T47D (cell line): ENCODE measurements at regions not wholly inside any gene's neighbourhood (a gene's known extent, or its start where the extent isn't known, plus 50 kb on each side); places are given as distances from the start of the nearest gene placed in this dataset.

Source experiments
- DNase-seq, 2 experiments: peaks; one replicate each; pipeline versions ENCODE4 v3.0.0 to v3.0.0-alpha.2; 2011 to 2012; ENCODE audit warnings: low read depth in 1 of 2, low spot score in 1 of 2
- JUND ChIP-seq: IDR thresholded peaks from 2 replicates; pipeline ENCODE4 v1.6.1; 2012; ENCODE audit warnings: low read depth
- in situ Hi-C: cut with HindIII; loops from 2 replicates; pipeline ENCODE4 v1.10.0; 2016; ENCODE audit warnings: low sequenced_read_pairs, low pct_unique_long_range_greater_than_20kb

GRCh38 chr1:83115785-83116184 is 883.1 kb downstream of the TTLL7 start:
- in situ Hi-C loops: no loop called here
- no peak for TF ChIP-seq JUND

GRCh38 chr1:83114136-83114834 is 884.6 kb downstream of the TTLL7 start:
- no peak for TF ChIP-seq JUND
- no peak for DNase-seq
- in situ Hi-C loops: no loop called here

More at GRCh38 chr1:83115785-83116184, 883.1 kb downstream of the TTLL7 start:
- no peak for DNase-seq

- in situ Hi-C loops: no loop called here
- DNase-seq: no peak
- TF ChIP-seq JUND: no peak
Observed at GRCh38 chr1:83113652-83114051, 885.3 kb downstream of the TTLL7 start.

DNA sequence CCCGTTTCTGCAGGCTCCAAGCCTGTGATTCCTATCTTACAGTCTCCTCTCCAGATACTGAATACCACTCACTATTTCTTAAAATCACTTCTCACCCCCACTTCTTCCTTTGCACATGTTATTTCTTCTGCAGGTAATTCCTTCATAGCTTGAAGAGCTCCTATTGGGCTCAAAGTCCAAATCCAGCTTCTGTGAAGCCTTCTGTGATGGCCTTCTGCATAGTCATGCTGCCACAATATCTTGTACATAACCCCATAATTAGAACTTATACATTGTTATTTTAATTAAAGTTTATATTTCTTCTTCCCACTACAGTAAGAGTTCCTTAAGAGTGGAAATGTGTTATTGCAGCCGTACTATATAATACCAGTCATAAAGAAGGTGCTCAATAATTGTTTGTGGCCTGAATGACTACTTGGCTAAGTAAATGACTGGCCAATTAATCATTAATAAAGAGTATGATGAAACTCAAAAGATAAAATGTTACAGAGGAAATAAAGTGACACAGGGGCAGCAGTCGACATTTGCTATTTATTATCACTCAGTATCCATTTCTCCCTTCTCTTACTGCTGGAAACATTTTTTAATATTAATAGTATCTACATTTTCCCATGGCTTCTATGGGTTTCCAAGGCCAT is 886.6 kb downstream of the TTLL7 start:
- in situ Hi-C loops: no loop called here
- TF ChIP-seq JUND: no peak
- DNase-seq: no peak

GRCh38 chr1:83110156-83110555 is 888.8 kb downstream of the TTLL7 start:
- TF ChIP-seq JUND: no peak
- no peak for DNase-seq
- in situ Hi-C loops: no loop called here

- in situ Hi-C loops: no loop called here
- no peak for DNase-seq
- TF ChIP-seq JUND: no peak
Observed at GRCh38 chr1:83109692-83110091, 889.2 kb downstream of the TTLL7 start.

- no peak for TF ChIP-seq JUND
- no peak for DNase-seq
- in situ Hi-C loops: no loop called here
Observed at GRCh38 chr1:83104558-83104957, 894.4 kb downstream of the TTLL7 start.

- no peak for DNase-seq
- in situ Hi-C loops: no loop called here
- TF ChIP-seq JUND: no peak
Observed at GRCh38 chr1:83103341-83103740, 895.6 kb downstream of the TTLL7 start.

DNA sequence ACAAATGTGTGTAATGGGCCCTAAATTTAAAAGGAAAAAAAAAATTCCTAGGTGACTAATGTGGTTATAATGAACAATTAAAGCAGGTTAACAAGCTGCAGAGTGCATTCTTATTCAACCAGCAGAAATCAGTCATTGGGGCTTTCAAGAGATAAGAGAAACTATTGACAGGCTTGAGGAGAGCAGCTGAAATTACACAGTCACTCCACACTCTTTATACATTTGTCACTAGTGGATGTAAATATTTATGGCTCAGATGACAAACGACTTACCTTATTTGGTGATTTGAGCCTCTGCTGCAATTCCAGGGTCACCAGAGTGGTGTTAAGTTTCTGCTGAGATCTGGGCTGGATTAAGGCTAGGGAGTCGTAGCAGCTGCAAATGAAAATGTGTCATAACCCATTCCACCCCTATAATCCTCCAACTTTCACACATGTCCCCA is 896.3 kb downstream of the TTLL7 start:
- no peak for DNase-seq
- no peak for TF ChIP-seq JUND
- in situ Hi-C loops: no loop called here

- TF ChIP-seq JUND: no peak
- no peak for DNase-seq
- in situ Hi-C loops: no loop called here
Observed at GRCh38 chr1:83101406-83101805, 897.5 kb downstream of the TTLL7 start.

GRCh38 chr1:83100133-83100532 is 898.8 kb downstream of the TTLL7 start:
- in situ Hi-C loops: no loop called here
- TF ChIP-seq JUND: no peak
- DNase-seq: no peak

- in situ Hi-C loops: no loop called here
- no peak for TF ChIP-seq JUND
- no peak for DNase-seq
Observed at GRCh38 chr1:83098791-83099190, 900.1 kb downstream of the TTLL7 start.

- TF ChIP-seq JUND: no peak
- no peak for DNase-seq
- in situ Hi-C loops: no loop called here
Observed at GRCh38 chr1:83098131-83098530, 900.8 kb downstream of the TTLL7 start.
